ENCODE measurements at regions not wholly inside any gene's neighbourhood (a gene's known extent, or its start where the extent isn't known, plus 50 kb on each side); places are given as distances from the start of the nearest gene placed in this dataset.

DNA sequence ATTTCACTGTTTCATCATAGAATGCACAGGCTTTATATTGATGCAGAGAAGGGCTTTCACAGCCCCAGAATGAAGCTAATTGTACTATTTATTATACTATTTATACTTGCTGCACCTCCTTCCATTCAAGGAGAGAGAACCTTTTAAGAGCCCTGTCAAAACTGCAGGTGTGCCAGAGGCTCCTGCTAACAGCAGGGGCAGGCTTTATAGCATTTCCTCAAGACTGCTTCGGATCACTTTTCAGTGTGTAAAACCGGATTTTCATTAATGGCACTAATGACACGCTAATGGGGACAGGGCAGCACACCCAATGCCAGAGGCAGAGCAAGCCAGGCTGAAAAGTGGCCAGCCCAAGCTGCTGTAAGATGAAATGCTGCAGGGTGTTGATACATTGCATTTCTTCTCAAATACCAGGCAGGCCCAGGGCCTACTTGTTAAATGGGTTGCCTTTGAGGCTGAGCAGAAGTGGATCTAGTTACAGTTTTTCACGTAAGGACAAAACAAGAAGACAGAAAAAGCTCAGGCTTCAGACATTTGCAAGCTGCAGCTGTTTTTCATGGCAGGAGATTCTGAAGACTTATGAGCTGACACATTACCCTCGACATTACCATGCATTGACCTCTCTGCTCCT is 487.7 kb upstream of the BTBD3 start:
- Mint-ChIP-seq H3K27ac (peak overlapping the region; percentile 78), H3K36me3 (peaks cover 2% of the 10 kb centered on the region), H3K27me3 (ENCODE audit: insufficient read depth, low read depth) (peaks cover 7% of the 10 kb centered on the region), H3K4me1 (peaks cover 39% of the 10 kb centered on the region), H3K4me3 (no peak overlapping the region), H3K9me3 (peaks cover 14% of the 10 kb centered on the region)
- H2AFZ ChIP-seq (replicated peaks), result peak overlapping the region; percentile 11
- peaks cover 22% of the 10 kb centered on the region for H3K4me1 ChIP-seq
- no peaks in the 10 kb centered on the region for H4K20me1 ChIP-seq (ENCODE audit: low read depth)
- H3K4me2 ChIP-seq, result no peak overlapping the region
- no peaks in the 10 kb centered on the region for H3K27me3 ChIP-seq
- H3K36me3 ChIP-seq, result no peaks in the 10 kb centered on the region
- H3F3A ChIP-seq (ENCODE audit: low read depth), result peaks cover 6% of the 10 kb centered on the region
- peak; percentile 8 for DNase-seq (ENCODE audit: low spot score)
- H3K9ac ChIP-seq, result no peak overlapping the region
- H3K9me3 ChIP-seq (ENCODE audit: low read depth), result no peaks in the 10 kb centered on the region
- no peak overlapping the region for H3K4me3 ChIP-seq
- no peaks in the 10 kb centered on the region for H3K79me2 ChIP-seq (ENCODE audit: low read depth)
- TF ChIP-seq EZH2 (IDR thresholded peaks at IDR 0.05), result no peak
- TF ChIP-seq, protein P1, sequence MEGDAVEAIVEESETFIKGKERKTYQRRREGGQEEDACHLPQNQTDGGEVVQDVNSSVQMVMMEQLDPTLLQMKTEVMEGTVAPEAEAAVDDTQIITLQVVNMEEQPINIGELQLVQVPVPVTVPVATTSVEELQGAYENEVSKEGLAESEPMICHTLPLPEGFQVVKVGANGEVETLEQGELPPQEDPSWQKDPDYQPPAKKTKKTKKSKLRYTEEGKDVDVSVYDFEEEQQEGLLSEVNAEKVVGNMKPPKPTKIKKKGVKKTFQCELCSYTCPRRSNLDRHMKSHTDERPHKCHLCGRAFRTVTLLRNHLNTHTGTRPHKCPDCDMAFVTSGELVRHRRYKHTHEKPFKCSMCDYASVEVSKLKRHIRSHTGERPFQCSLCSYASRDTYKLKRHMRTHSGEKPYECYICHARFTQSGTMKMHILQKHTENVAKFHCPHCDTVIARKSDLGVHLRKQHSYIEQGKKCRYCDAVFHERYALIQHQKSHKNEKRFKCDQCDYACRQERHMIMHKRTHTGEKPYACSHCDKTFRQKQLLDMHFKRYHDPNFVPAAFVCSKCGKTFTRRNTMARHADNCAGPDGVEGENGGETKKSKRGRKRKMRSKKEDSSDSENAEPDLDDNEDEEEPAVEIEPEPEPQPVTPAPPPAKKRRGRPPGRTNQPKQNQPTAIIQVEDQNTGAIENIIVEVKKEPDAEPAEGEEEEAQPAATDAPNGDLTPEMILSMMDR (IDR thresholded peaks at IDR 0.05), result no peak
- TF ChIP-seq EZH2phosphoT487 (IDR thresholded peaks at IDR 0.05), result no peak
- no peak overlapping the region for H3K27ac ChIP-seq

GRCh38 chr20:11430652-11431051 is 487.0 kb upstream of the BTBD3 start:
- Histone ChIP-seq H3F3A (ENCODE audit: low read depth) (peaks cover 6% of the 10 kb centered on the region), H3K9ac (no peak overlapping the region), H2AFZ (replicated peaks) (peak overlapping the region; percentile 11), H3K4me2 (no peak overlapping the region), H3K9me3 (ENCODE audit: low read depth) (no peaks in the 10 kb centered on the region), H3K36me3 (no peaks in the 10 kb centered on the region), H3K4me3 (no peak overlapping the region), H4K20me1 (ENCODE audit: low read depth) (no peaks in the 10 kb centered on the region), H3K27me3 (no peaks in the 10 kb centered on the region), H3K79me2 (ENCODE audit: low read depth) (no peaks in the 10 kb centered on the region), H3K27ac (no peak overlapping the region), H3K4me1 (peaks cover 22% of the 10 kb centered on the region)
- no peak for TF ChIP-seq EZH2 (IDR thresholded peaks at IDR 0.05)
- DNase-seq (ENCODE audit: low spot score), result no peak
- Mint-ChIP-seq H3K4me1 (peaks cover 36% of the 10 kb centered on the region), H3K4me3 (no peak overlapping the region), H3K9me3 (peaks cover 19% of the 10 kb centered on the region), H3K27me3 (ENCODE audit: insufficient read depth, low read depth) (peaks cover 8% of the 10 kb centered on the region), H3K27ac (peak overlapping the region; percentile 78), H3K36me3 (peaks cover 3% of the 10 kb centered on the region)

DNA sequence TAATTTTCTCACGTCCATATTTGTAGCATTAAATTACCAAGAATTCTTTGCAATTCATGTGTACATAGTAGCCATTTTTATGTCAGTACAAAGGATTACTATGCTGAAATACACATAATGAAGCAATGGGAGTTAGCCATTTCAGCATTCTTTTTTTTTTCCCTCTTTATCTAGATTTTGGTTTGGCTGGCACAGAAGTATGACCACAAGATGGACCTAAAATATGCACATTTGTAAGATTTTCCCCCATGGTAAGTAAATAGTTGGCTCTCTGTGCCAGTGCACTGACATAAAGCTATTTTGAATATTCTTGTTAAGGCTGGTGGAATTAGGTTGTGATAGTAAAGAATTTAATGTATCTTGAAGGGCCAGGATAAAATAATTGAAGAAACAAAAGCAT is 486.1 kb upstream of the BTBD3 start:
- Histone ChIP-seq H3K36me3 (no peaks in the 10 kb centered on the region), H3K9ac (no peak overlapping the region), H3F3A (ENCODE audit: low read depth) (peaks cover 3% of the 10 kb centered on the region), H3K9me3 (ENCODE audit: low read depth) (no peaks in the 10 kb centered on the region), H4K20me1 (ENCODE audit: low read depth) (no peaks in the 10 kb centered on the region), H3K27ac (no peak overlapping the region), H2AFZ (replicated peaks) (peak overlapping the region; percentile 0), H3K79me2 (ENCODE audit: low read depth) (no peaks in the 10 kb centered on the region), H3K4me2 (no peak overlapping the region), H3K27me3 (no peaks in the 10 kb centered on the region), H3K4me1 (peaks cover 15% of the 10 kb centered on the region), H3K4me3 (no peak overlapping the region)
- Mint-ChIP-seq H3K4me1 (peaks cover 26% of the 10 kb centered on the region), H3K36me3 (peaks cover 8% of the 10 kb centered on the region), H3K27me3 (ENCODE audit: insufficient read depth, low read depth) (peaks cover 11% of the 10 kb centered on the region), H3K9me3 (peaks cover 27% of the 10 kb centered on the region), H3K27ac (no peak overlapping the region), H3K4me3 (no peak overlapping the region)
- DNase-seq (ENCODE audit: low spot score), result no peak
- TF ChIP-seq EZH2phosphoT487 (IDR thresholded peaks at IDR 0.05), result no peak
- TF ChIP-seq EZH2 (IDR thresholded peaks at IDR 0.05), result no peak
- TF ChIP-seq, protein P1 (IDR thresholded peaks at IDR 0.05), result no peak

DNA sequence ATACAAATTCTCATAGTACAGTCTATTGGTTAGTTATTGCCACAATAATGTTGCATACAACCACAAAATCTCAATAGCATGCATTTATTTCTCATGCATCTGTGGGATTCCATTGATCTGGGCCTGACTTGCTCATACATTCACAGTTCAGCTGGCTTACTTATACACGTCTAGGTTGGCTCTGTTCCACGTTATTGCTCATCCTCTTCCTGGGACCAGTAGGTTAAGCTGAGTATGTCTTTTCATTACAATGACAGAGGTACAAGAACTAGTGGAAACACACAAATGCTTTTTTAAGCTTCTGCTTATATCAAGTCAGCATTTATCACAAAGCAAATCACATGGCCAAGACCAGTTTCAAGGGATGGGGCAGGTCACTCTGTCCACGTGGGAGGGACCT is 485.3 kb upstream of the BTBD3 start:
- Histone ChIP-seq H3F3A (ENCODE audit: low read depth) (no peaks in the 10 kb centered on the region), H3K9ac (no peak overlapping the region), H2AFZ (replicated peaks) (no peak overlapping the region), H3K4me3 (no peak overlapping the region), H3K27me3 (no peaks in the 10 kb centered on the region), H3K4me1 (peaks cover 8% of the 10 kb centered on the region), H3K79me2 (ENCODE audit: low read depth) (no peaks in the 10 kb centered on the region), H4K20me1 (ENCODE audit: low read depth) (no peaks in the 10 kb centered on the region), H3K4me2 (no peak overlapping the region), H3K9me3 (ENCODE audit: low read depth) (no peaks in the 10 kb centered on the region), H3K27ac (no peak overlapping the region), H3K36me3 (no peaks in the 10 kb centered on the region)
- Mint-ChIP-seq H3K4me1 (peaks cover 19% of the 10 kb centered on the region), H3K36me3 (peaks cover 15% of the 10 kb centered on the region), H3K9me3 (peaks cover 35% of the 10 kb centered on the region), H3K4me3 (no peak overlapping the region), H3K27me3 (ENCODE audit: insufficient read depth, low read depth) (peaks cover 11% of the 10 kb centered on the region), H3K27ac (no peak overlapping the region)
- DNase-seq (ENCODE audit: low spot score), result no peak
- TF ChIP-seq EZH2 (IDR thresholded peaks at IDR 0.05) (no peak), EZH2phosphoT487 (IDR thresholded peaks at IDR 0.05) (no peak)
- TF ChIP-seq, protein P1 (IDR thresholded peaks at IDR 0.05), result no peak
